ENCODE measurements at regions not wholly inside any gene's neighbourhood (a gene's known extent, or its start where the extent isn't known, plus 50 kb on each side); places are given as distances from the start of the nearest gene placed in this dataset.
A peak's percentile ranks its signal among the peaks of the same experiment; 100 is the strongest.

DNA sequence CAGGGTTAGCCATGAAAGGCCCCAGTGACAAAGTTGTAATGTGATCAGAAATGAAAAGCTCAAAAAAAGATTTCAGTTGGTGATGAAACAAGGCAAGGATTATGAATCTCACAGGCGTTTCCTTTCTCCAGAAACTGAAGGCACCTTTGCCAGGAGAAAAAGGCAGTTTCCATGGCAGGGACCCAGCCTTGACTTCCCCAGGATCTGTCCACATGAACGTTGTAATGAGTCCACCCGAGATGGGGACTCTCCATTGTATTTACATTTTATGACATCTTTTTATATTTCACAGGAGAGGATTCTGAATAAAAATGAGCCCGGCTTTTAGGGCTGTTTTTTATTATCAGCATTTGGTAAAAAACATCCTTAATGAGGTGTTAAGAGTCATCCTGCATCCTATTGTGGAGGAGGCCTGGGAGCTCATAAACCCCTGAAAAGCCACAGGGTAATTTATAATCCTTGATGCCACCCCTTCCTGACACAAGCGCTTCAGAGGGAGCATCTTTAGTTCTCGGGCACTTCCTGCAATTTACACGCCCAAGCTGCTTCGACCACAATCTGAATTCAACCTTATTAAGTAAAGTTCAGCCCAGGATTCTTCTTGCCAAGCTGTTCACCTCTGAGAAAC is 74.1 kb upstream of the SALL4 start:
- no peak for DNase-seq (ENCODE audit: low spot score)

DNA sequence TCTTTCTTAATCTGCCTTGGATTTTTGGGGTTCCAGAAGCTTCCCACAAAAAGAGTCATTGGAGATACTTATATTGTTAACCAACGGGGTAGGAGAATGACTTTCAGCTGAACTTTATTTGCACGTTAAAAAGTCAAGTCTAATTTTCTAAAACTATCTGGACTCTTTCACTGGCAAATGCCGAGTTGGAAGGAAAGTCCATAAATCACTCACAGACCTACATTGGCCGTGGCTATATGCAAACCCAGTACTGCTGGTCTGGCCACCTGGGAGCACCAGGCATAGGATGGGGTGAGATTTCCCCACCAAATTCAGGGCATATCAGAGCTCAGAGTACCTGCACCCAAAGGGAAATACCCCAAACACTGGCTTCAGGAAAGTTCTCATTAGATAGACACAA is 71.3 kb upstream of the SALL4 start:
- no peak for DNase-seq (ENCODE audit: low spot score)

DNA sequence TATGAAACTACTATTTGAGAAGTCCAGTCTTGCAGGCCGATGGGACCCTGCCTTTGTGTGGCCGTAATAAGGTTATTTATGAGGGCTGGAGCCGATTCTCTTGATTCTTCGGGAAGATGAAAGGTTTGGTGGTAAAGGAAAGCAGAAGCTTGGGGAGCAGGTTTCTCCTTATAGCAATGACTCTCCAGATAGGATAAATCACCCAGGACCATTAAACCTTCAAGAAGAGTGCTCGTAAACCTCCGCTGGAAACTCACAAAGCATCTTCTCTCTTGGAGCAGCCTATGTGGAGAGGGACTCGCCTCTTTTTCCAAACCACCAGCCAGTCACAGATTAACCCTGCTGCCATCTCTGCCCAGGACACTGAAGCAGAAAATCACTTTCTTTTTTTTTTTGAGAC is 69.6 kb upstream of the SALL4 start:
- no peak for DNase-seq (ENCODE audit: low spot score)

DNA sequence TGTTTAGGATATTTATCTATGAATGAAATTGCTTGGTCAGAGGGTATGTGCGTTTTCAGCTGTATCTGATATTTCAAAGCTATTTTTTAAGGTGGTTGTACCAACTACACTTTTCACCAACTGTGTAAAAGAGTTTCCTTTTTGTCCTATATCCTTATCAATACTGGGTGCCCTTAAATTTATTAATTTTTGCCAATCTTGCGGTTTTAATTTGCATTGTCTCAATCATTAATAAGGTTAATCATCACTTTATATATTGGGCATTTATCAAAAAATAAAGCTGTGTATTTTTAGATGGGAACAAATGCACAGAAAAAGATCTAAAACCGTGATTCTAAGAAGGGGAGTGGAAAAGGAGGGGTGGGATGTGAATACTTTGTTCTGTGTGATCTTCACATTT is 66.7 kb upstream of the SALL4 start:
- no peak for DNase-seq (ENCODE audit: low spot score)

DNA sequence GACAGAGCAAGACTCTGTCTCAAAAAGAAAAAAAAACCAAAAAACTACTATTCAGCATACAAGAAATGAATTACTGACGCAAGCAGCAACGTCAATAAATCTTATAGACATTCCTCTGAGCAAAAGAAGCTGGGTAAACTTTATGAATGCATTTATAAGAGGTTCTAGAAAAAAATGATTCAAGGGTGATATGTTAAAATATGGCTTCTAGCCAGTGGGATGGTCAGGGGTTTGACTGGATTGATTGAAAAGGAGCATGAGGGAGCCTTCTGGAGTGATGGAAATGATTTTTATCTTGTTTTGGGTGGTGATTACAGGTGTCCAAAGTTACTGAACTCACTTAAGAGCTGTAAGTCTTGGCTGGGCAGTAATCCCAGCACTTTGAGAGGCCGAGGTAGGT is 64.9 kb upstream of the SALL4 start:
- no peak for DNase-seq (ENCODE audit: low spot score)

DNA sequence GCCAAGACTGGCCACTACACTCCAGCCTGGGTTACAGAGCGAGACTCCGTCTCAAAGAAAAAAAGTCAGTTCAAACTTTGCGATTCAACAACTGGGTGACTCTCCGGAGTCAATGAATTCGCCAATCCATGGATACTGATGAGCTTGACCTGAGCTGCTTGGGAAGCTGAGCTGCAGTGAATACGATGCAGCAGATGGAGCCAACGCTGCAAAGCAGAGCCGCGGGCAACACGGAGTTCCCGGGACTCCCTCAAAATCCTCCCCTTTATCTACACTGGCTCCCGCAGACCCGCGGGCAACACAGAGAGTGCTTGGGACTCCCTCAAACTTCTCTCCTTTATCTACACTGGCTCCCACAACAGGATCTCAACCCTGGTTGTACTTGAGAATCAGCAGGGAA is 62.6 kb upstream of the SALL4 start:
- no peak for DNase-seq (ENCODE audit: low spot score)

DNA sequence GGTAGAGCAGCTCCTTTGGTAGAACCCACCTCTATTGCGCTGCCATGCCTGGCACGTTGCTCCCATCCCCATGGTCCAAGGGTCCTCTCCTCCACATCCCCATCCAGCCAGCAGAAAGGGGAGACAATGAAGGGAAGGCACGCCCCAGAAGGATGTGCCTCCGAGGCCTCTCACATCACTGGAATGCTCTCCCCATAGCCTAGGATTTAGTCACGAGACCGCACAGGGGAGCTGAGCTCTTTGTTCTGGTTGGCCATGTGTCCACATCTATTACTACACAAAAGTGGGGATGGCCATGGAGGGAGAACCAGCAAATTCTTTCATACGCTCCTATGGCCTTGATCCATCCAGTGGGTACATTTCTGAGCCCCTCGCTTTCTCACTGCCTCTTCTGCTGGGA is 60.5 kb upstream of the SALL4 start:
- peak; percentile 24 for DNase-seq (ENCODE audit: low spot score)

DNA sequence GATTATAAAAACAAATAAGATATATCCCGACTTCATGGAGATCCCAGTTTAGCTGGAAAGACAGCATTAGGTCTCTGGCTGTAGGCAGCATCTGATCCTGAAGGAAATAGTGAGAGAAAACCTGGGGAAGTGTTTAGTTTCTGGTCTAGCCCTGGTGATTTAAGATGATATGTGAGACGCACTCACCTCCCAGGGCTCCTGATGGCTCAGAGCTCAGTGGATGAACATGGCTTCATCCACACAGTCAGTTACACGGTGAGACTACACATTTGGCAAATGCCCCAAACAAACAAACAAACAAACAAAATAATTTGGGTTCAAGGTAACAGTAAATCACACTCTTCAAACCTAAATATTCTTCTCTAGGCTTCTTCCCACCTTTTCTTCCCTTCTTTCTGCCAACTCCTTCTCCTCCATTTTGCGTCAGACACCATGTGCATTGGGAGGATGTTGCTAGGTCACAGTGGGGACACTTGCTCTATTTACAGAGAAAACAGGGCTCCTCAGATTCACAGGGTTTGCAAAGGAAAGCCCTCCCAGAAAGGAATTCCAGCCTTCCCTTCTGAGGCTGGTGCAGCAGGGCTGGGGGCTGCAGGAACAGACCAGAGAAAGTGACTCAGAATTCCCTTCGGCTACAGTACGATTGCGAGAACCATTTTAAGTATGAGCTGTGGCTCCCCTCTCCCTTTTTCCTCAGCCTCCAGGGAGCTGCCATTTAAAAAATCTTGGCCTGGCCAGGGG is 59.6 kb upstream of the SALL4 start:
- DNase-seq (ENCODE audit: low spot score), result no peak

DNA sequence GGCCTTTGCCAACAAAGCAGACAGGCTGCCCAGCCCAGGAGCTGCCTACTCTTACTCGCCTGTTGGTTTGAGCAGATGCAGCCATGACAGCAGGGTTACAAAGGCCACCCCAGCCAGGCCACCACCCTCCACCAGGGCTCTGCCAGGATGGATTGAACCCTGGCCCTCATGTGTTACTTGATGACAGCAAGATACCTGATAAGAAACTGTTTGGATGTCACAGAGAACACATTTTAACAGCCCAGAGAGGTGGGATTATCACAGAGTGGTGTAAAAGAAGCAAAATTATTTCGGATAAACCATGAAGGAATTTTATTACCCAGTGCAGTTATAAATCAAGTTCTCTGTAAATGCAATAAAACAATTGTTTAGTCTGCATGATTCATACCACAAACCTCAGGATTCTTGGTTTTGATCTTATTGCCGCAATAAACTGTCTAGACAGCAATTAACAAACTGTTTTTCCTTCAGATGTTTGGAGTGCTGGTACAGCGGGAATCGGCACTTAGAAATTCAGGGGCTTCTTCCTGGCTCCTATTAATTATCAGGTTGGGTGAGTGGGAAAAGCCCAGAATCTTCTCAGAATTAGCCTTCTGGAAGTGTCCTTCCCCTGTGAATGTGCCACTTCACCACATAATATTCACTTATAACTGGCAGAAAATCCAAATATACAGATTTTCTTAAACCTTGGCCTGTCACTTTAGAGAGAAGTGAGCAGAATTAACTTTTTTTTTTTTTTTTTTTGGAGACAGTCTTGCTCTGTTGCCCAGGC is 58.0 kb upstream of the SALL4 start:
- peak; percentile 36 for DNase-seq (ENCODE audit: low spot score)

DNA sequence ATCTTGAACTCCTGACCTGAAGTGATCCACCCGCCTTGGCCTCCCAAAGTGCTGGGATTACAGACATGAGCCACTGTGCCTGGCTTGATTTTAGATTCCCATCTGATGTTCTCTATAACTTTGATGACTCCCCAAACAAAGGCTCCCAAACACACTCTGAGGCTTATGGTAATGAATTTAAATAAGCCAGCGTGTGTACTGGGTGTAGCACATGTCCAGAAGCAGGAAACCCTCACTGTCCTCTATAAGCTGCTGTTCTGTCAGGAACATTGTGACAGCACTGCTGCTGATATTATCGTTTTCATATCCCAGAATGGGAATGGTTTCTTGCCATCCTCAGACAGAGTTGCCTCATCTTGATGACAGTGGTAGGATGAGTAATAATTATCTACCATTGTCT is 54.1 kb upstream of the SALL4 start:
- no peak for DNase-seq (ENCODE audit: low spot score)

DNA sequence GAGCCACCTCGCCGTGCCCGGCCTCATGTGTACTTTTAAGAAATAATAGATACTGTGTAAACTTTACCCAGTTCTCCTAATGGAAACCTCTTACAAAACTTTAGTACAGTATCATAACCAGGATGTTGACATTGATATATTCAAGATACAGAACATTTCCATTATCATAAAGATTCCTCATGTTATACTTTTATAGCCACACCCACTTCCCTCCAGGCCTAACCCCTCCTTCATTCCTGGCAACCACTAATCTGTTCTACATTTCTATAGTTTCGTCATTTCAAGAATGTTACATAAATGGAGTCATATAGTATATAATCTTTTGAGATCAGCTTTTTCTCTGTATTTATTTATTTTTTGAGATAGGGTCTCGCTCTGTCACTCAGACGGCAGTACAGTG is 52.6 kb upstream of the SALL4 start:
- no peak for DNase-seq (ENCODE audit: low spot score)

All from AG08396 (cell line).